GM18502 (cell line): ENCODE measurements at regions not wholly inside any gene's neighbourhood (a gene's known extent, or its start where the extent isn't known, plus 50 kb on each side); places are given as distances from the start of the nearest gene placed in this dataset.
"Not testable (repeated sequence)": the region's sequence is repeated elsewhere in the genome, so short reads cannot be mapped to it uniquely, and the experiment has no call there.

Source experiments
- ATAC-seq: cut with Tn5 transposase; IDR thresholded peaks from one replicate; pipeline ENCODE4 v1.9.1; 2021; ENCODE audit warnings: mild to moderate bottlenecking; ENCODE audit not compliant: unreplicated experiment, poor library complexity

DNA sequence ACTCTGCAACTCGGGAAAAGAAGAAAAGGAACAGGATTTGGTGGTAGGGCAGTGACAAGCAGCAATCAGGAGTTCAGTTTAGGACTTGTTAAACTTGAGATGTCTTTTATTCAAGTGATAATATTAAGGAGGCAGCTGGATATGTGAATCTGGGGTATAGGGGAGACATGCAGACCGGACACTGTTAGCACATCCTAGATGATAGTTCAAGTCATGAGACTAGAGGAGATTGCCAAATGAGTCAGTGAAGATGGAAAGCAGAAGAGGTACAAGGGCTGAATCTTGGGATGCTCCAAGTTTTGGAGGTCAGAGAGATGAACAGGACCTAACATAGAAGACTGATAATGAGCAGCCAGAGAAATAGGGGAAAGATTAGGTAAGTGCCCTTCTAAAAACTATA is 69.5 kb upstream of the PSME4 start:
- no peak for ATAC-seq

- no peak for ATAC-seq
Measured at GRCh38 chr2:54038835-54039234, 68.0 kb upstream of the PSME4 start.

DNA sequence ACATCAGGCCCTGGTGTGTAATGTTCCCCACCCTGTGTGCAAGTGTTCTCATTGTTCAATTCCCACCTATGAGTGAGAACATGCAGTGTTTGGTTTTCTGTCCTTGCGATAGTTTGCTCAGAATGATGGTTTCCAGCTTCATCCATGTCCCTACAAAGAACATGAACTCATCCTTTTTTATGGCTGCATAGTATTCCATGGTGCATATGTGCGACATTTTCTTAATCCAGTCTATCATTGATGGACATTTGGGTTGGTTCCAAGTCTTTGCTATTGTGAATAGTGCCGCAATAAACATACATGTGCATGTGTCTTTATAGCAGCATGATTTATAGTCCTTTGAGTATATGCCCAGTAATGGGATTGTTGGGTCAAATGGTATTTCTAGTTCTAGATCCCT is 60.5 kb upstream of the PSME4 start:
- not testable (repeated sequence) for ATAC-seq

DNA sequence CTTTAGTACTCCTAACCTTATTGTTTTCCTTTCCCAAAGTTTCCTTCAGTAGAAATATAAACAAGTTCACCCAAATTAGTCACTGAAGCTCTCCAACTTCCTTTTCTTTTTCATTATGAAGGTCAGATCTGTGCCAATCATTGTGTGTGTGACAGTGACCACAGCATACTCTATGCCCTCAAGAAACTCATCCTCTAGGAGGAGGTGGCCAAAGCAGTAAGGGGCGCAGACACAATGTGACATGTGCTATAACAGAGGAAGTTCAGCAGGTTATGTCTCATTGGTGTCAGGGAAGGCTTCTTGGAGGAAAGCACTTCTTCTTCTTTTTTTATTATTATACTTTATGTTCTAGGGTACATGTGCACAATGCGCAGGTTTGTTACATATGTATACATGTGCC is 60.0 kb upstream of the PSME4 start:
- ATAC-seq: no peak

- no peak for ATAC-seq
Measured at GRCh38 chr2:54030396-54030741, 59.6 kb upstream of the PSME4 start.

DNA sequence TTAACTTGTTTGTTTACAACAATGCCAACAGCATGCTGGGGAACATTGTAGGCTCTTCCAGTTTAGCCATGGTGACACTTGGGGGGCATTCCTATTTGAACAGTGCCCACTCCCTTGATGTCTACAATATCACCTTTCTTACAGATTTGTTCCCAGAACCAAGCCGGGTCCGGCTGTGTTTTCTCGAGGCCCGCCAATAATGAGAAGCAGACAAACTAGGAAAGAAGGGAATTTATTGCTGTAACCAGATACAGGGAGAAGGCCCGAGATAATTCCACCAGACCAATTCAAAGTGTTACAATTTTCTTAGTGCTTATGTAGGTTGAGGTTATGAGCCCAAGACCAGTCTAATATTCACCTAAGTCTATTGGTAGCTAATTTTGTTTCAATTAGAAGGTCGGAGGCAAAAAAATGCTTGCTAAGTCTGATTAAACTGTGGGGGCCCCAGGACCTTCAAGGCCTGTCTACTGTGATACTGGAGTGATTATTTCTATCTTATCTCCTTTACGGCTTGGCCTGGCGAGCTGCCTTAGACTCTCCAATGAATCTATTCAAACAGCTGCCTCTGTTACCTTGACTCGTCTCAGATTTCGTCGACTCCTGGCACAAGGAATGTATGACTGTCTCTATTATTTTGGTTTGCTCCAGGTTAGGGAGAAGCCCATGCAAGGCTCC is 59.1 kb upstream of the PSME4 start:
- ATAC-seq: no peak

- ATAC-seq: not testable (repeated sequence)
Measured at GRCh38 chr2:54025463-54026075, 54.8 kb upstream of the PSME4 start.

- no peak for ATAC-seq
Measured at GRCh38 chr2:54024576-54024975, 53.8 kb upstream of the PSME4 start.

DNA sequence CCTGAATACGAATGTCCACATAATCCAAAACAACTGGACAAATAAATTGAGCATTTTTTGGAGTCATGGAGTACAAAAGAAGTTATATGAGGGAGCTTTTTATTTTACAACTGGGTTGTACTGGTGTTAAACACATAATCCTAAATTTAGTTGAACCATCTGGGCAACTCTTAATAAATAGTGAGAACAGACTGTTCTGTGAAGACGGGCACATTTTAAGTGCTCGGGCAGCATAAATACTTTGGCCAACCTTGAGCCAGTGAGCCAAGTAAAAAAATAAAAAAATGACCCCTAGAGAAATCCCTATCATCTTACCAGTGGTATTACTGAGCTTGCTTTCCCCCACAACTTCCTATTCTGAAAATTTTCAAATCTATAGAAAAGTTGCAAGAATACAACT is 50.9 kb upstream of the PSME4 start:
- ATAC-seq: no peak

- ATAC-seq: no peak
Measured at GRCh38 chr2:54020793-54021414, 50.1 kb upstream of the PSME4 start.
